Endothelial cell of umbilical vein (primary cell): ENCODE measurements at regions not wholly inside any gene's neighbourhood (a gene's known extent, or its start where the extent isn't known, plus 50 kb on each side); places are given as distances from the start of the nearest gene placed in this dataset.

Experiments
- BruUV-seq: library from RNA; stranded (reverse); fragments of 400-500 nt; replicated peaks from 2 replicates; lab custom pipeline; 2021; lab: Mats Ljungman, UMichigan
- CTCF ChIA-PET: fragments of 300-600, 350-600 bp; sonication (Branson Sonifier 250); formaldehyde crosslinking; loops from one replicate; lab custom pipeline; 2021; ENCODE audit warnings: antibody characterized with exemption, inconsistent platforms; lab: Charles Lee
- POLR2A ChIA-PET: fragments of 300-600, 350-600 bp; sonication (Branson Sonifier 250); formaldehyde crosslinking; loops from one replicate; lab custom pipeline; 2021; ENCODE audit warnings: antibody characterized with exemption, inconsistent platforms; lab: Charles Lee
- DNase-seq: peaks from one replicate; pipeline ENCODE4 v3.0.0-alpha.2; 2011; ENCODE audit warnings: low read depth, low spot score
- FAIRE-seq: peaks from 2 replicates; lab custom pipeline; 2011; peaks lifted over from hg19 to GRCh38; lab: Jason Lieb, UNC
- H2AFZ ChIP-seq: 2 replicates; pipeline ENCODE4 v1.6.0; 2012; ENCODE audit warnings: low read depth, low read length, control low read depth, inconsistent platforms
- H3K27ac ChIP-seq: 2 replicates; pipeline ENCODE4 v1.5.1; 2011; ENCODE audit warnings: low read depth, mild to moderate bottlenecking, control low read depth, low read length, moderate library complexity; ENCODE audit not compliant: insufficient read depth
- H3K27me3 ChIP-seq, 2 experiments: 2 replicates each; pipeline versions ENCODE4 v1.6.0 to v1.6.1; 2011; ENCODE audit warnings: low read length in 2 of 2, mixed read lengths in 1 of 2; ENCODE audit not compliant: control insufficient read depth in 2 of 2, insufficient read depth in 2 of 2
- H3K36me3 ChIP-seq, 2 experiments: 2 replicates in 1 of 2; 3 replicates in 1 of 2; pipeline ENCODE4 v1.5.1; 2011; ENCODE audit warnings: low read length in 2 of 2, mild to moderate bottlenecking in 1 of 2, moderate library complexity in 1 of 2; ENCODE audit not compliant: control insufficient read depth in 2 of 2, insufficient read depth in 2 of 2; ENCODE audit errors: extremely low read depth in 1 of 2
- H3K4me1 ChIP-seq: 3 replicates; pipeline ENCODE4 v1.5.1; 2011; ENCODE audit warnings: mild to moderate bottlenecking, low read length; ENCODE audit not compliant: control insufficient read depth, insufficient read depth; ENCODE audit errors: extremely low read depth
- H3K4me2 ChIP-seq: 2 replicates; pipeline ENCODE4 v1.6.1; 2011; ENCODE audit warnings: low read length, control low read depth, mixed read lengths; ENCODE audit not compliant: insufficient read depth
- H3K4me3 ChIP-seq, 3 experiments: fragments of 200-600 bp in 1 of 3; sonication (generic), shearing (Covaris generic) in 1 of 3; replicated peaks in 1 of 3; 2 replicates each; pipeline ENCODE4 v1.5.1; 2011 to 2016; ENCODE audit warnings: control low read depth in 3 of 3, low read length in 3 of 3, mild to moderate bottlenecking in 2 of 3, inconsistent platforms in 1 of 3, low read depth in 1 of 3, moderate library complexity in 1 of 3; ENCODE audit not compliant: insufficient read depth in 1 of 3
- H3K79me2 ChIP-seq: 2 replicates; pipeline ENCODE4 v1.6.0; 2012; ENCODE audit warnings: low read length, inconsistent platforms; ENCODE audit not compliant: control insufficient read depth, insufficient read depth
- H3K9ac ChIP-seq: replicated peaks from 2 replicates; pipeline ENCODE3; 2011; ENCODE audit warnings: low read length, control low read depth; ENCODE audit not compliant: insufficient read depth; ENCODE audit errors: extremely low read depth
- H3K9me1 ChIP-seq: replicated peaks from 3 replicates; pipeline ENCODE4 v1.6.0; 2011; ENCODE audit warnings: mild to moderate bottlenecking, low read length; ENCODE audit not compliant: control insufficient read depth, insufficient read depth; ENCODE audit errors: extremely low read depth
- H3K9me3 ChIP-seq: replicated peaks from 2 replicates; pipeline ENCODE4 v1.5.1; 2012; ENCODE audit warnings: low read length, inconsistent platforms; ENCODE audit not compliant: control insufficient read depth, insufficient read depth
- H4K20me1 ChIP-seq: replicated peaks from 2 replicates; pipeline ENCODE3; 2011; ENCODE audit warnings: mild to moderate bottlenecking, low read length; ENCODE audit not compliant: control insufficient read depth, insufficient read depth; ENCODE audit errors: extremely low read depth
- CTCF ChIP-seq, 2 donors: IDR thresholded peaks; 1 replicate in 1 of 2; 2 replicates in 1 of 2; pipeline ENCODE4 v1.5.1; 2011; ENCODE audit warnings: low read length in 2 of 2, mild to moderate bottlenecking in 2 of 2, moderate library complexity in 2 of 2, control low read depth in 1 of 2, inconsistent platforms in 1 of 2, low read depth in 1 of 2; ENCODE audit not compliant: insufficient read depth in 1 of 2; ENCODE audit errors: extremely low read depth in 1 of 2
- EZH2 ChIP-seq: IDR thresholded peaks from 2 replicates; pipeline ENCODE4 v1.6.1; 2012; ENCODE audit warnings: borderline replicate concordance, low read depth, mild to moderate bottlenecking, moderate library complexity, low read length, inconsistent platforms; ENCODE audit not compliant: severe bottlenecking
- FOS ChIP-seq: IDR thresholded peaks from 2 replicates; pipeline ENCODE4 v1.6.1; 2011; ENCODE audit warnings: mild to moderate bottlenecking, low read length, moderate library complexity, borderline replicate concordance; ENCODE audit not compliant: insufficient read depth
- GATA2 ChIP-seq: IDR thresholded peaks from 2 replicates; pipeline ENCODE4 v1.7.0; 2011; ENCODE audit warnings: low read depth, mild to moderate bottlenecking, moderate library complexity, mixed read lengths, low read length; ENCODE audit not compliant: insufficient read length, insufficient read depth
- JUN ChIP-seq: IDR thresholded peaks from 2 replicates; pipeline ENCODE4 v1.6.1; 2011; ENCODE audit warnings: borderline replicate concordance, low read depth; ENCODE audit not compliant: insufficient read length, insufficient read depth
- MYC ChIP-seq: IDR thresholded peaks from one replicate; pipeline ENCODE4 v1.6.1; 2011; ENCODE audit warnings: mild to moderate bottlenecking, low read depth, low read length
- POLR2A ChIP-seq: IDR thresholded peaks from 2 replicates; pipeline ENCODE4 v1.6.1; 2012; ENCODE audit warnings: low read depth, mild to moderate bottlenecking, control low read depth, low read length
- POLR2AphosphoS5 ChIP-seq: IDR thresholded peaks from 2 replicates; pipeline ENCODE4 v1.6.1; 2012; ENCODE audit warnings: low read depth, mild to moderate bottlenecking, control low read depth, low read length, moderate library complexity; ENCODE audit not compliant: insufficient read depth
- dilution Hi-C: fragments of 300-500 bp; cut with MboI; formaldehyde crosslinking; loops from one replicate; pipeline ENCODE4 v1.15.0; 2019; ENCODE audit warnings: low sequenced_read_pairs; ENCODE audit not compliant: extremely low pct_ligation_motif_present
- intact Hi-C: fragments of 100-400 bp; cut with micrococcal nuclease; formaldehyde crosslinking; loops from one replicate; pipeline ENCODE4 v1.10.0; 2022
- TF ChIP-seq, protein P1 (sequence below): IDR thresholded peaks from 2 replicates; pipeline ENCODE4 v1.6.1; 2011; ENCODE audit not compliant: insufficient read depth, insufficient read length

DNA sequence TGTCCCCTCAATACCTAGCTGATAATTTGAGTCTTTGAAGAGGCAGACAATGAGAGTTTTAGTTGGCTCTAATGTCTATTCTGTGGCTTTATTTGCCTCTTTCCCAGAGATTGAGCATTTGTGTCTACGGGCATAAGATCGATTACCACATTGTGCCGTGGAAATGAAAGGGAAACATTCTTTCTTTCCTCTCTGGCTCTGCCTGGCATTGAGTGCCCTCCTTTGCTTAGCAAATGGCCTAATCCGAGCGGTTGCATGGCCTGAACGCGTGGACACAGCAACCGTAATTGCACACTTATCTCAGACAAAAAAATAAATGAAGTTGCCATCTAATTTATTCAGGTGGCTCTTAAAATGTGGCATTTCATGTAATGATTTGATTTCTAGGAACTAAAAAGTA, 247.9 kb downstream of the ADGRL2 start:
- FAIRE-seq, result no peak
- POLR2A ChIA-PET, result no interaction called here
- CTCF ChIA-PET, result no interaction called here
- Histone ChIP-seq H2AFZ (no peak overlapping the region), H3K4me1 (no peaks in the 10 kb centered on the region), H3K79me2 (no peaks in the 10 kb centered on the region), H3K27me3 (peaks cover 0 to 4% of the 10 kb centered on the region in 2 experiments), H3K9ac (no peak overlapping the region), H3K9me1 (no peaks in the 10 kb centered on the region), H3K4me3 (no peak overlapping the region), H3K4me2 (no peak overlapping the region), H4K20me1 (no peaks in the 10 kb centered on the region), H3K27ac (no peak overlapping the region), H3K9me3 (no peaks in the 10 kb centered on the region), H3K36me3 (no peaks in the 10 kb centered on the region)
- intact Hi-C loops (no loop called here), dilution Hi-C loops (no loop called here)
- no peak for DNase-seq
- no peak for TF ChIP-seq POLR2AphosphoS5
- no peak for TF ChIP-seq GATA2
- BruUV-seq, result no TSS peak

- Histone ChIP-seq H3K9me3 (no peaks in the 10 kb centered on the region), H2AFZ (no peak overlapping the region), H3K27me3 (peaks cover 6 to 16% of the 10 kb centered on the region in 2 experiments), H3K27ac (no peak overlapping the region), H3K9me1 (no peaks in the 10 kb centered on the region), H3K4me1 (no peaks in the 10 kb centered on the region), H3K4me2 (no peak overlapping the region), H3K36me3 (no peaks in the 10 kb centered on the region), H4K20me1 (no peaks in the 10 kb centered on the region), H3K79me2 (no peaks in the 10 kb centered on the region), H3K4me3 (no peak overlapping the region), H3K9ac (no peak overlapping the region)
- ChIA-PET POLR2A (no interaction called here), CTCF (no interaction called here)
- DNase-seq, result no peak
- FAIRE-seq, result no peak
- intact Hi-C loops, result no loop called here
- no TSS peak for BruUV-seq
- dilution Hi-C loops, result no loop called here
- TF ChIP-seq JUN (no peak), MYC (no peak), EZH2 (no peak), GATA2 (no peak), CTCF (IDR thresholded peaks at IDR 0.05; ENCODE audit: extremely low read depth in 1 of 2, insufficient read depth in 1 of 2, low read depth in 1 of 2, low read length in 2 of 2) (no peak), POLR2AphosphoS5 (no peak), POLR2A (no peak), FOS (no peak)
- TF ChIP-seq, protein P1, sequence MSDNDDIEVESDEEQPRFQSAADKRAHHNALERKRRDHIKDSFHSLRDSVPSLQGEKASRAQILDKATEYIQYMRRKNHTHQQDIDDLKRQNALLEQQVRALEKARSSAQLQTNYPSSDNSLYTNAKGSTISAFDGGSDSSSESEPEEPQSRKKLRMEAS, result no peak
Observed at GRCh38 chr1:82045221-82045620, 244.5 kb downstream of the ADGRL2 start.
